ENCODE measurements at regions not wholly inside any gene's neighbourhood (a gene's known extent, or its start where the extent isn't known, plus 50 kb on each side); places are given as distances from the start of the nearest gene placed in this dataset.

DNA sequence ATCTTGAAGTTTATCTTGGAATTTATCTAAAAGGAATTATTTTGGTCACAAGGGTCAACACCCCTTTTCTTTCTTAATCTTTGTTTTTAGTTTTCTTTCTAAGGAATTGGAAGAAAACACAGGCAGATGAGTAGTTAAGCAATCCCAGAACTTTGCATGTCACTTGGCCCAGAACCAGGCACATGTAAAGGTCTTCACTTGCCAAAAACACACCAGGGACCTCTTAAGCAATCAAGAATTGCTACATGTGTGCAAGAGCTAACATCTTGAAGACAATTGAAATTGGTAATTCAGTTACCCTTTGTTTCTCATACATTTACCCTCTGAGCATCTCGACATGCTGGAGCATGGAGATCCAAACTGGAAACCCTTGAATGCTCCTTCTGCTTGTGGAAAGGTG, 114.2 kb downstream of the ZC3H11B start:
- H2AFZ ChIP-seq (ENCODE audit: low read length) = no peak overlapping the region
- no peak overlapping the region for H3K4me2 ChIP-seq (ENCODE audit: low read depth, low read length, poor library complexity, severe bottlenecking)
- H3K36me3 ChIP-seq (ENCODE audit: insufficient read depth, low read length) = no peaks in the 10 kb centered on the region
- H3K9me2 ChIP-seq (replicated peaks; ENCODE audit: low read depth, low read length) = no peaks in the 10 kb centered on the region
- TF ChIP-seq, protein P1, sequence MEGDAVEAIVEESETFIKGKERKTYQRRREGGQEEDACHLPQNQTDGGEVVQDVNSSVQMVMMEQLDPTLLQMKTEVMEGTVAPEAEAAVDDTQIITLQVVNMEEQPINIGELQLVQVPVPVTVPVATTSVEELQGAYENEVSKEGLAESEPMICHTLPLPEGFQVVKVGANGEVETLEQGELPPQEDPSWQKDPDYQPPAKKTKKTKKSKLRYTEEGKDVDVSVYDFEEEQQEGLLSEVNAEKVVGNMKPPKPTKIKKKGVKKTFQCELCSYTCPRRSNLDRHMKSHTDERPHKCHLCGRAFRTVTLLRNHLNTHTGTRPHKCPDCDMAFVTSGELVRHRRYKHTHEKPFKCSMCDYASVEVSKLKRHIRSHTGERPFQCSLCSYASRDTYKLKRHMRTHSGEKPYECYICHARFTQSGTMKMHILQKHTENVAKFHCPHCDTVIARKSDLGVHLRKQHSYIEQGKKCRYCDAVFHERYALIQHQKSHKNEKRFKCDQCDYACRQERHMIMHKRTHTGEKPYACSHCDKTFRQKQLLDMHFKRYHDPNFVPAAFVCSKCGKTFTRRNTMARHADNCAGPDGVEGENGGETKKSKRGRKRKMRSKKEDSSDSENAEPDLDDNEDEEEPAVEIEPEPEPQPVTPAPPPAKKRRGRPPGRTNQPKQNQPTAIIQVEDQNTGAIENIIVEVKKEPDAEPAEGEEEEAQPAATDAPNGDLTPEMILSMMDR (conservative IDR thresholded peaks at IDR 0.05; ENCODE audit: low read length) = no peak
- TF ChIP-seq EZH2phosphoT487 (IDR thresholded peaks at IDR 0.05; ENCODE audit: borderline replicate concordance) = no peak
- no peak overlapping the region for H3K4me3 ChIP-seq (ENCODE audit: low read length, poor library complexity, severe bottlenecking)
- no peaks in the 10 kb centered on the region for H3K9me3 ChIP-seq (ENCODE audit: insufficient read depth, low read depth, low read length)
- H3K79me2 ChIP-seq (ENCODE audit: insufficient read depth, low read length) = no peaks in the 10 kb centered on the region
- H3K9ac ChIP-seq (ENCODE audit: low read depth, low read length, poor library complexity, severe bottlenecking) = no peak overlapping the region
- no peaks in the 10 kb centered on the region for H3K4me1 ChIP-seq (ENCODE audit: insufficient read depth, low read length, poor library complexity, severe bottlenecking)
- no peaks in the 10 kb centered on the region for H3F3A ChIP-seq (ENCODE audit: low read depth)
- H3K27me3 ChIP-seq (ENCODE audit: insufficient read depth, low read length, poor library complexity, severe bottlenecking) = no peaks in the 10 kb centered on the region
- H4K20me1 ChIP-seq (ENCODE audit: insufficient read depth, low read length, poor library complexity, severe bottlenecking) = no peaks in the 10 kb centered on the region

DNA sequence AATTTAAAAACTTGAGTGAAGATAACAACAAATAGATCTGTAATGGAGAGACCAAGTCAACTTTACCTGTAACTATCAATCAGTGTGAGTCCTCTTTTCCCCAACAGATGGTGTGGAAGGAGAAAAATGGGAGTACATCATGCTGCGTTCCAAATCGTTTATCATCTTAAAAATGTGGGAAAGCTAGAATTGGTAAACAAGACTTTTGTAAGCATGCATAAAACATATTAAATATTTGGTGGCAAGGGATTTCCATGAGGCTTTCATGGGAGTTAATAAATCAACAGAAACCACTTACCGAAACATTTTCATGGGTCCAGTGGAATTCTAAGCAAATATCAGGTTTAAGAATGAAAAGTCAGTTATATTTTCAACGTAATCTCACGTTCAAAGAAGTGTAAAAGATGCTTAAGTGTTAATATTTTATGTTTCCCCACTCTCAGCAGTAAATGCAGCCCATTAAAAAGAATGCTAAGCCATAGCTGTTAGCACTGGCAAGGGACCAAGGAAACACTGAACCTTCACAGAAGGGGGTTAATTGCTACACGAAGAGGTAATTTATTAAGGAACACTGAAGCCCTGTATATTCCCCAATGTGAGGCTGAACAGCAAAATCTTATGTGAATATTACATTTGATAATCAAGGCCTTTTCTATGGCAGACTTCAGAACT, 117.0 kb downstream of the ZC3H11B start:
- TF ChIP-seq, protein P1 (conservative IDR thresholded peaks at IDR 0.05; ENCODE audit: low read length) = no peak
- TF ChIP-seq EZH2phosphoT487 (IDR thresholded peaks at IDR 0.05; ENCODE audit: borderline replicate concordance) = no peak
- Histone ChIP-seq H2AFZ (ENCODE audit: low read length) (no peak overlapping the region), H3K36me3 (ENCODE audit: insufficient read depth, low read length) (no peaks in the 10 kb centered on the region), H3K9me3 (ENCODE audit: insufficient read depth, low read depth, low read length) (no peaks in the 10 kb centered on the region), H3K27me3 (ENCODE audit: insufficient read depth, low read length, poor library complexity, severe bottlenecking) (no peaks in the 10 kb centered on the region), H3K4me1 (ENCODE audit: insufficient read depth, low read length, poor library complexity, severe bottlenecking) (no peaks in the 10 kb centered on the region), H3F3A (ENCODE audit: low read depth) (no peaks in the 10 kb centered on the region), H3K4me2 (ENCODE audit: low read depth, low read length, poor library complexity, severe bottlenecking) (no peak overlapping the region), H4K20me1 (ENCODE audit: insufficient read depth, low read length, poor library complexity, severe bottlenecking) (no peaks in the 10 kb centered on the region), H3K79me2 (ENCODE audit: insufficient read depth, low read length) (no peaks in the 10 kb centered on the region), H3K9me2 (replicated peaks; ENCODE audit: low read depth, low read length) (no peaks in the 10 kb centered on the region), H3K4me3 (ENCODE audit: low read length, poor library complexity, severe bottlenecking) (no peak overlapping the region), H3K9ac (ENCODE audit: low read depth, low read length, poor library complexity, severe bottlenecking) (no peak overlapping the region)

DNA sequence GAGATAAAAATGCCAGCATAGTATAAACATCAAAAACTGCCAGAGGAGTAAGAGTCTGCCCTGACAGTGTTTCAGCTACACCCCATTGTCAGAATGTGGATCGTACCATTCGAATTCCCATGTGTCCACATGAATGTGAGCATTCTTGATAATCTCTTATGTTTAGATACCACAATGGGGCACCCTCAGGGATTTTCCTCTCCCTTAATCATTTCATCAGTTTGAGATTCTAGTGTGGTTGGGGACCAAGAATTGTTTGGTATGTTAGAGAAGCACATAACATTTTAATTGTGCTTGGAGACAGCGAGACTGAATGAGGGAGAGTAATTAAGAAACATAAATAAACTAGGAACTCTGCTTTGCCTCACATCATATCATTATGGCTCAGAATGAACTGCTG, 120.2 kb downstream of the ZC3H11B start:
- Histone ChIP-seq H3K36me3 (ENCODE audit: insufficient read depth, low read length) (no peaks in the 10 kb centered on the region), H2AFZ (ENCODE audit: low read length) (no peak overlapping the region), H3K9me3 (ENCODE audit: insufficient read depth, low read depth, low read length) (no peaks in the 10 kb centered on the region), H4K20me1 (ENCODE audit: insufficient read depth, low read length, poor library complexity, severe bottlenecking) (no peaks in the 10 kb centered on the region), H3K9ac (ENCODE audit: low read depth, low read length, poor library complexity, severe bottlenecking) (no peak overlapping the region), H3K4me1 (ENCODE audit: insufficient read depth, low read length, poor library complexity, severe bottlenecking) (no peaks in the 10 kb centered on the region), H3K4me3 (ENCODE audit: low read length, poor library complexity, severe bottlenecking) (no peak overlapping the region), H3K9me2 (replicated peaks; ENCODE audit: low read depth, low read length) (no peaks in the 10 kb centered on the region), H3F3A (ENCODE audit: low read depth) (no peaks in the 10 kb centered on the region), H3K4me2 (ENCODE audit: low read depth, low read length, poor library complexity, severe bottlenecking) (no peak overlapping the region), H3K79me2 (ENCODE audit: insufficient read depth, low read length) (no peaks in the 10 kb centered on the region), H3K27me3 (ENCODE audit: insufficient read depth, low read length, poor library complexity, severe bottlenecking) (no peaks in the 10 kb centered on the region)
- no peak for TF ChIP-seq EZH2phosphoT487 (IDR thresholded peaks at IDR 0.05; ENCODE audit: borderline replicate concordance)
- TF ChIP-seq, protein P1 (conservative IDR thresholded peaks at IDR 0.05; ENCODE audit: low read length) = no peak
